GM12878 (cell line): ENCODE measurements at regions not wholly inside any gene's neighbourhood (a gene's known extent, or its start where the extent isn't known, plus 50 kb on each side); places are given as distances from the start of the nearest gene placed in this dataset.

Experiments
- ATAC-seq: fragments of 200-7000 bp; cut with Tn5 transposase; 3 replicates; pipeline ENCODE4 v1.9.1; 2020; ENCODE audit warnings: mild to moderate bottlenecking, moderate library complexity
- BruUV-seq: library from RNA; stranded (reverse); fragments of 400-500 nt; replicated peaks from 2 replicates; lab custom pipeline; 2021; lab: Mats Ljungman, UMichigan
- CTCF ChIA-PET: fragments of 300-600 bp; sonication (Branson Sonifier 250); formaldehyde crosslinking; extraction: SDS; loops from one replicate; lab custom pipeline; 2021; ENCODE audit warnings: inconsistent platforms; lab: Yijun Ruan, JAX
- POLR2A ChIA-PET: fragments of 350-600 bp; formaldehyde crosslinking; extraction: SDS; loops from one replicate; lab custom pipeline; 2021; ENCODE audit warnings: inconsistent platforms; lab: Charles Lee
- RAD21 ChIA-PET: fragments of 300-600 bp; sonication (Branson Sonifier 250); formaldehyde crosslinking; loops from one replicate; lab custom pipeline; 2023; ENCODE audit warnings: antibody characterized with exemption; ENCODE audit not compliant: unreplicated experiment; lab: Charles Lee
- SMC1A ChIA-PET: fragments of 300-600 bp; sonication (Branson Sonifier 250); formaldehyde crosslinking; loops from one replicate; lab custom pipeline; 2023; ENCODE audit not compliant: unreplicated experiment, uncharacterized antibody; lab: Charles Lee
- DNase-seq: peaks from one replicate; pipeline ENCODE4 v3.0.0-alpha.2; 2011; ENCODE audit warnings: low read depth, low spot score
- FAIRE-seq: peaks from 3 replicates; lab custom pipeline; 2011; peaks lifted over from hg19 to GRCh38; lab: Jason Lieb, UNC
- H2AFZ ChIP-seq: 2 replicates; pipeline ENCODE4 v1.6.0; 2011; ENCODE audit warnings: low read depth, low read length, control low read depth; ENCODE audit not compliant: control insufficient read depth
- H3K27ac ChIP-seq: 2 replicates; pipeline ENCODE4 v1.5.1; 2011; ENCODE audit warnings: control low read depth; ENCODE audit not compliant: control insufficient read depth, insufficient read depth
- H3K27me3 ChIP-seq, 2 experiments: replicated peaks in 1 of 2; 2 replicates each; pipeline versions ENCODE4 v1.6.0 to v1.6.1; 2011; ENCODE audit warnings: low read length in 1 of 2; ENCODE audit not compliant: control insufficient read depth in 2 of 2, insufficient read depth in 2 of 2
- H3K36me3 ChIP-seq, 2 experiments: 2 replicates each; pipeline ENCODE4 v1.5.1; 2011; ENCODE audit warnings: low read length in 1 of 2; ENCODE audit not compliant: control insufficient read depth in 2 of 2, insufficient read depth in 2 of 2
- H3K4me1 ChIP-seq: 2 replicates; pipeline ENCODE4 v1.6.1; 2011; ENCODE audit warnings: mild to moderate bottlenecking, low read length, moderate library complexity, mixed read lengths; ENCODE audit not compliant: control insufficient read depth, insufficient read depth
- H3K4me2 ChIP-seq: 2 replicates; pipeline ENCODE4 v1.6.0; 2011; ENCODE audit warnings: control low read depth; ENCODE audit not compliant: control insufficient read depth, insufficient read depth
- H3K4me3 ChIP-seq: fragments of 200-600 bp; sonication (generic); 2 replicates; pipeline ENCODE4 v1.5.1; 2016
- H3K79me2 ChIP-seq: 2 replicates; pipeline ENCODE4 v1.6.0; 2011; ENCODE audit warnings: low read length; ENCODE audit not compliant: control insufficient read depth, insufficient read depth
- H3K9ac ChIP-seq: 2 replicates; pipeline ENCODE4 v1.8.0; 2011; ENCODE audit warnings: low read length, control low read depth, mixed read lengths; ENCODE audit not compliant: control insufficient read depth, insufficient read depth
- H3K9me3 ChIP-seq: replicated peaks from 3 replicates; pipeline ENCODE4 v1.5.1; 2011; ENCODE audit warnings: mild to moderate bottlenecking, low read length; ENCODE audit not compliant: control insufficient read depth, insufficient read depth
- H4K20me1 ChIP-seq: 2 replicates; pipeline ENCODE4 v1.6.0; 2011; ENCODE audit not compliant: control insufficient read depth, insufficient read depth
- ATF2 ChIP-seq: IDR thresholded peaks from 2 replicates; pipeline ENCODE4 v1.6.1; 2012; ENCODE audit warnings: low read length, inconsistent platforms
- CTCF ChIP-seq, 3 experiments: IDR thresholded peaks in 2 of 3; conservative IDR thresholded peaks in 1 of 3; 2 replicates each; pipeline ENCODE4 v1.5.1; 2011; ENCODE audit warnings: low read depth in 3 of 3, low read length in 3 of 3, mild to moderate bottlenecking in 3 of 3, control low read depth in 2 of 3, moderate library complexity in 2 of 3, inconsistent platforms in 1 of 3, mixed read lengths in 1 of 3; ENCODE audit not compliant: control insufficient read depth in 2 of 3, insufficient read depth in 1 of 3; ENCODE audit errors: extremely low read depth in 1 of 3
- RAD21 ChIP-seq: IDR thresholded peaks from 2 replicates; pipeline ENCODE4 v1.6.1; 2011; ENCODE audit warnings: mild to moderate bottlenecking, low read depth, low read length, moderate library complexity; ENCODE audit not compliant: insufficient read depth
- ZNF592 ChIP-seq: fragments of 450-650 bp; IDR thresholded peaks from 2 replicates; pipeline ENCODE4 v1.6.1; 2017; ENCODE audit warnings: mild to moderate bottlenecking, moderate library complexity
- in situ Hi-C: fragments of 300-500 bp; cut with MboI; formaldehyde crosslinking; loops from 9 replicates; pipeline ENCODE4 v1.14.3; 2018; ENCODE audit warnings: mixed read lengths
- intact Hi-C: fragments of 100-400 bp; cut with micrococcal nuclease; formaldehyde crosslinking; loops from one replicate; pipeline ENCODE4 v1.14.2; 2022; ENCODE audit not compliant: unreplicated experiment

GRCh38 chr13:78247362-78247761, 328.7 kb upstream of the EDNRB start:
- ChIA-PET SMC1A (no interaction called here), CTCF (interaction anchor here (0.7 to 1.3 kb wide), 3 partner anchors 29 to 805 kb away, joined by 3 to 4 read pairs (median 3); no protein-coding TSS in a partner anchor), RAD21 (interaction anchor here (1.0 kb wide), 1 partner anchor 113 kb away, joined by 3 read pairs; no protein-coding TSS in a partner anchor), POLR2A (no interaction called here)
- Histone ChIP-seq H3K79me2 (no peaks in the 10 kb centered on the region), H2AFZ (no peak overlapping the region), H3K9ac (no peak overlapping the region), H3K4me3 (no peak overlapping the region), H3K36me3 (no peaks in the 10 kb centered on the region), H3K4me2 (no peak overlapping the region), H3K27ac (no peak overlapping the region), H3K4me1 (no peaks in the 10 kb centered on the region), H3K9me3 (no peaks in the 10 kb centered on the region), H3K27me3 (no peaks in the 10 kb centered on the region), H4K20me1 (no peaks in the 10 kb centered on the region)
- ATAC-seq = no peak
- in situ Hi-C loops (loop anchor here (10.0 kb wide), 1 partner anchor 727 kb away; no protein-coding TSS in a partner anchor), intact Hi-C loops (no loop called here)
- TF ChIP-seq RAD21 = peak; percentile 34; the same call in 1 of the 2 replicates
- TF ChIP-seq CTCF (IDR thresholded peaks at IDR 0.05 in 2 of 3, conservative IDR thresholded peaks at IDR 0.05 in 1 of 3; ENCODE audit: control insufficient read depth in 2 of 3, extremely low read depth in 1 of 3, insufficient read depth in 1 of 3, low read depth in 3 of 3, low read length in 3 of 3) = peak in 1 of 3 experiments; percentile 18; a peak in 1 of 6 replicates
- TF ChIP-seq ZNF592 = no peak
- TF ChIP-seq ATF2 = no peak
- no peak for DNase-seq
- BruUV-seq = no TSS peak
- no peak for FAIRE-seq
